HPDE6-E6E7 (cell line): ENCODE measurements at regions not wholly inside any gene's neighbourhood (a gene's known extent, or its start where the extent isn't known, plus 50 kb on each side); places are given as distances from the start of the nearest gene placed in this dataset.

Experiments used
- DNase-seq: peaks from one replicate; pipeline ENCODE4 v3.0.0; 2011; ENCODE audit warnings: missing footprints; ENCODE audit errors: extremely low spot score

DNA sequence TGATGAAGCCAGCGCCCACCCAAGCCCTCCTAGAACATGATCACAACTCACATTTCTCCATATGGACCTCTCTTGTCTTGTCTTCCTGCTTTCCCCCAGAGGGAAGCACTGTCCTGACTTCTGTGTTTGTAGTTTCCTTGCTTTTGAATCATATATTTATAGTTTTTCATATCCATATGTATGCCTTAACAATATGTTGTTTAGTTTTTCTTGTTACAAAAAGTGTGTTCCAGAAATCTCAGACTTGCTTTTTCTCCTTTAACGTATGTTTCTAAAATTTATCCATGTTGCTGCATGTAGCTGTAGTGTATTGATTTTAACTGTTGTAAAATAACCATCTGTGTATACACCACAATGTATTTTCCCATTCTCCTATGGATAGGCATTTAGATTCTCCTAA lies 182.0 kb upstream of the SMIM23 start:
- DNase-seq = no peak

DNA sequence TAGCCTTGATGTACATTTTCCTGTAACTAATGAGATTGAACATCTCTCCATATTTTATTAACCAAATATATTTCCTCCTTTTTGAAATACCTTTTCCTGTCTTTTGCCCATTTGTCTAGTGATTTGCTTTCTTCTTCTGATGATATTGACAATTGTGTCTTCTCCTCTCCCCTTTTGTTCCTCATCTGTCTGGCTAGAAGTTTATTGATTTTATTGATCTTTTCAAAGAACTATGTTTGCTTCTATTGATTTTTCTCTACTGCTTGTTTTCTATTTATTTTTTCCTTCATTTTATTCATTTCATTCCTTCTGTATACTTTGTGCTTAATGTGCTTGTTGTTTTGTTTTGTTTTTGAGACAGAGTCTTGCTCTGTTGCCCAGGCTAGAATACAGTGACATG lies 181.4 kb upstream of the SMIM23 start:
- DNase-seq = no peak

GRCh38 chr5:171606414-171607024 lies 179.1 kb upstream of the SMIM23 start:
- DNase-seq = no peak

- DNase-seq = no peak
Observed at GRCh38 chr5:171607863-171608262, 177.8 kb upstream of the SMIM23 start.

- no peak for DNase-seq
Observed at GRCh38 chr5:171609806-171610452, 175.7 kb upstream of the SMIM23 start.

- DNase-seq = no peak
Observed at GRCh38 chr5:171610686-171611085, 174.9 kb upstream of the SMIM23 start.

DNA sequence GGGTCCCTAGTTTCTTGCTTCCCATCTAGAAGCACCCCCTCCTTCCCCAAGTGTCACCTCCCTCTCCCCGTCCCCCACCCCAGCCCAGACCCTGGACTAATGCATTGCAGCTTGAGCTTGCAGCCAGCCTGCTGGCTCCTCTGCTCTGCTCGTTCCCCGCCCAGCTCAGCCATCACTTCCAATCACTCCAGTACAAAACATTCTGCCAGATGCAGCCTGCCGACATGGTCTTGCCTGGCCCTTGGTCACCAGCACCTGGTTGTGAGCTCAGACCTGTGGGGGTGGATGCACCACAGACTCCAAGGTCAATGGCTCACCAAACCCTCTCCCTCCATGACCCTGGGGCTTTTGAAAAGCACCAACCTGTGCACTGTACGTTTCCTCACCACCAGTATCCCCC lies 172.9 kb upstream of the SMIM23 start:
- no peak for DNase-seq

DNA sequence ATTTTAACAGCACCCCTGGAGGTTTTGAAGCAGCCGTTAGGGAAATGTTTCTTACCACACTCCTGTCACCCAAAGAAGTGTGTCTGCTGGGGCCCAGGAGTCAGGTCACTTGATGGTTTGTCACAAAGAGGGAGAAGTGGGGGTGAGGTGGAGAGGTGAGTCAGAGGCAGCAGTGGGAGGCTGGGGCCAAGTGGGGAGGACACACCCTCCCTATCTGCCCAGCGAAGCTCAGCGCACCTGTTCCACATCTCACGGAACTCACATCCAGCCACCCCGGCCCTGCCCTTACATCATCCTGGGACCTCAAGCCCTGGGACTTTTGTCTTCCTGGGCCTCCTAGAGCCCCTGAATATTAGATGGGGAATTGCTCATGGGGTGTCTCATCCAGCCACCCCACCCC lies 171.1 kb upstream of the SMIM23 start:
- DNase-seq = no peak

DNA sequence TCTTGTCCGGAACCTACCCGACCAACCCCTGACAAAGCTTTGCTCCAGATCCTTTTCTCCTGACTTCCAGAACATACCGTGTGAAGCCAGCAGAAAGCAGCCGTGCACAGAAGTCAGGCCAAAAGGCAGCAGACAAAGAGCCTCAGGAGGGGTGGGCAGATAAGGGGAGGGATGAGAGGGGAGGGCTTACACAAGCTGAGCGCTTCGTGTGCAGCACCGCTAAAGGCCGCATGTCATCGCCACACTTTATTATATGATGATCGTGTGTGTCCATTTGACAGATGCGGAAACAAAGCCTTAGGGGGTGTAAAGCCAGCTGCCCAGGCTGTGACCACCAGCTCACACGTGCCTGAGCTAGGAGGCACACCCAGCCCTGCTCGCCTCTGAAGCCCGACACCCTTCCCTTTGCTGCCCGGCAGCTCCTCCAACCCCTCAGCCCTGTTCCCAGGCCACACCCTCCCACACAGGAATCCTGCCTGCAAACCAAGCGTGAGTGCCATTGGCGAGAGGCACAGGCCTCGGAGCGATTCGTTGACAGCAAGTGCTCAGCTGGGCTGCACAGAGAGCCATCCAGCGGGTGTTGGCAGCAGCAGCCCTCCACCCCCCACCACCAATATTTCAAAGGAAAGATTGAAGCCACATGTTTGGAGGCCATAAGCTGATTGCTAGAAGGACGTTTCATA lies 170.5 kb upstream of the SMIM23 start:
- DNase-seq = no peak

- DNase-seq = no peak
Observed at GRCh38 chr5:171615705-171616640, 169.6 kb upstream of the SMIM23 start.

- no peak for DNase-seq
Observed at GRCh38 chr5:171617266-171617665, 168.4 kb upstream of the SMIM23 start.

- no peak for DNase-seq
Observed at GRCh38 chr5:171617817-171618591, 167.6 kb upstream of the SMIM23 start.

DNA sequence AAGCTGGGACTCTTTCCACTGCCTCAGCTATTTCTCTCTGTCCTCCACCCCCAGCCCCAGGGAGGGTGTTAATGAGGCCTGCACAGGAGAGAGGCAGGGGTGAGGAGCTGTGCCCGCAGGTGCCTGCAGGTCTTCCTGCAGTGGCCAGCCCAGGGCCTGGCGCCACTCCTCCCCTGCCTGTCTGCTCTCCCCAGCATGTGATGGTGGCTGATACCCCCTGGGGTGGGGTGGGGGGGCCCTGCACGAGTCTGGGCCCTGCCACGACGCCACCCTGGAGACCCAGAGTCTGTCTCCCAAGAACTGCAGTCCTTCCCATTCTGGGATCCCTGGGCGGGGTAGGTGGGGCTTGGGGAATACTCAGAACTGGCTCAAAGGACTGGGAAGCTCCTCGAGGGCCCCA lies 166.4 kb upstream of the SMIM23 start:
- DNase-seq = no peak

GRCh38 chr5:171619744-171620143 lies 165.9 kb upstream of the SMIM23 start:
- no peak for DNase-seq

DNA sequence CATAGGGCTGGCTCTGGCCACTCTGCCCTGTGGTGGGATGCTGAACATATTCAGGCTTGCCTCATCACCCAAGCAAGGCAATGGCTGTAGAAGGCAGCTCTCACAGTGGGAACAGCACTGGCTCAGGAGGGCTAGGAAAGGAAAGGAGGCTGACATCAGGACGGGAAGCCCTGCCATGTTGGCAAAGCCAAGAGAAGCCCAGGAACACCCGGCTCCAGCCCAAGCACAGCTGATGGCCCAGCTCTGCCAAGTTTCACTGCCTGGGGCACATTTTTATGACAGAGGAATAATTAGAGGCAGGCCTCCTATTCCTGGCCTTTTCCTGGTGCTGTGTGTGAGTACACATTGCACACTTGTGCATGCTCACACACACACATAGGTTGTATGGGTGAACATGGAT lies 163.6 kb upstream of the SMIM23 start:
- DNase-seq = no peak

- DNase-seq = no peak
Observed at GRCh38 chr5:171623107-171623506, 162.5 kb upstream of the SMIM23 start.

- no peak for DNase-seq
Observed at GRCh38 chr5:171623551-171624097, 162.0 kb upstream of the SMIM23 start.

- no peak for DNase-seq
Observed at GRCh38 chr5:171624396-171624795, 161.2 kb upstream of the SMIM23 start.

- no peak for DNase-seq
Observed at GRCh38 chr5:171625646-171626045, 160.0 kb upstream of the SMIM23 start.

DNA sequence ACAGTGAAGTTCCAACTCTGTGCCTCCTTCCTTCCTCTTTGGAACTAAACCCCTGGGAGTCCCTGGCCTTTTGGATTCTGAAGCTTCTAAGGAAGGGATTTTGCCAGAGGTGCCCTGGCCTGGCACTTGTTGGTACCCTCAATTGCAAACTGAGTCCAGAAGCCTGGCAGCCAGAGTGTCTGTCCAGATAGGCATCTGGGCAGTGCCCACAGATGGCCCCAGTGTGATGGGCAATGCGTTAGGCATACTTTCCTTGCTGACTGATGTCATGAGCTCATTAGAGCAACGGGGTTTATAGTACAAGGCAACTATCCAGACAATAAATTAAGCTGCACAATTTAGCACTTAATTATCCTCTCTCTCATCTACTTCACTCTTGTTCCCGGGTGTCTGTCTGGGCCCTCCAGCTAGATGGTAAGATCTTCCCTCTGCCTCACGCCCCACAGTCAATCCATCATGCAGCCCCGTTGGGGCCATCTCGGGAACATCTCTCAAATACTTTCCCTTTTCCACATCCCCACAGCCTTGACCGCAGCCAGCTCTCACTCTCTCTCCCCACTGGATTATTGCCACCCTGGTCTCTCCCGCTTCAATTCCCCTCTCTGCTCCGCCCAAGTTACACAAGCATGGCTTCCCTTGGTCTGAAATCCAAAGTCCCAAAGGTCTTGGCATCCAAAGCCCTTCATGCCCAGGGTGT lies 157.5 kb upstream of the SMIM23 start:
- DNase-seq = no peak

- DNase-seq = no peak
Observed at GRCh38 chr5:171628633-171628974, 157.0 kb upstream of the SMIM23 start.
